Trophoblast cell (in vitro differentiated cells and primary cell): ENCODE measurements at regions not wholly inside any gene's neighbourhood (a gene's known extent, or its start where the extent isn't known, plus 50 kb on each side); places are given as distances from the start of the nearest gene placed in this dataset.

ENCODE experiments used
- DNase-seq, 2 donors: peaks; one replicate each; pipeline ENCODE4 v3.0.0-alpha.2; 2016
- H2AFZ ChIP-seq: 2 replicates; pipeline ENCODE4 v1.6.1; 2013; ENCODE audit warnings: low read length, moderate library complexity, mild to moderate bottlenecking; ENCODE audit not compliant: insufficient read depth, poor library complexity
- H2AK5ac ChIP-seq: 2 replicates; pipeline ENCODE4 v1.6.1; 2013; ENCODE audit warnings: mild to moderate bottlenecking, low read length
- H2BK120ac ChIP-seq: 2 replicates; pipeline ENCODE4 v1.6.1; 2013; ENCODE audit warnings: low read length, mild to moderate bottlenecking, moderate library complexity; ENCODE audit not compliant: insufficient read depth, poor library complexity
- H2BK12ac ChIP-seq: 2 replicates; pipeline ENCODE4 v1.6.1; 2013; ENCODE audit warnings: mild to moderate bottlenecking, low read length, moderate library complexity
- H2BK5ac ChIP-seq: 2 replicates; pipeline ENCODE4 v1.6.1; 2013; ENCODE audit warnings: low read length, low read depth, moderate library complexity, mild to moderate bottlenecking; ENCODE audit not compliant: poor library complexity
- H3K14ac ChIP-seq: 2 replicates; pipeline ENCODE4 v1.6.1; 2013; ENCODE audit warnings: mild to moderate bottlenecking, low read length
- H3K18ac ChIP-seq: 2 replicates; pipeline ENCODE4 v1.6.1; 2013; ENCODE audit warnings: mild to moderate bottlenecking, low read length
- H3K23ac ChIP-seq: 2 replicates; pipeline ENCODE4 v1.6.1; 2013; ENCODE audit warnings: low read length
- H3K27ac ChIP-seq: 2 replicates; pipeline ENCODE4 v1.5.1; 2013; ENCODE audit warnings: low read depth, mild to moderate bottlenecking, inconsistent platforms, low read length, moderate library complexity
- H3K27me3 ChIP-seq: 2 replicates; pipeline ENCODE4 v1.6.1; 2013; ENCODE audit warnings: inconsistent platforms, mild to moderate bottlenecking, low read length, moderate library complexity; ENCODE audit not compliant: insufficient read depth
- H3K36me3 ChIP-seq, 2 experiments: 1 replicate in 1 of 2; 2 replicates in 1 of 2; pipeline ENCODE4 v1.6.1; 2013; ENCODE audit warnings: low read length in 2 of 2, mild to moderate bottlenecking in 2 of 2, moderate library complexity in 1 of 2; ENCODE audit not compliant: insufficient read depth in 2 of 2, control insufficient read depth in 1 of 2
- H3K4ac ChIP-seq: 2 replicates; pipeline ENCODE4 v1.6.1; 2013; ENCODE audit warnings: low read depth, mild to moderate bottlenecking, low read length, moderate library complexity
- H3K4me1 ChIP-seq, 2 experiments: 1 replicate in 1 of 2; 2 replicates in 1 of 2; pipeline ENCODE4 v1.6.1; 2013; ENCODE audit warnings: low read length in 2 of 2, mild to moderate bottlenecking in 2 of 2, moderate library complexity in 1 of 2; ENCODE audit not compliant: insufficient read depth in 2 of 2, control insufficient read depth in 1 of 2
- H3K4me2 ChIP-seq: 2 replicates; pipeline ENCODE4 v1.6.1; 2013; ENCODE audit warnings: inconsistent platforms, mild to moderate bottlenecking, low read length, moderate library complexity
- H3K4me3 ChIP-seq: 2 replicates; pipeline ENCODE4 v1.5.1; 2013; ENCODE audit warnings: mild to moderate bottlenecking, low read depth, low read length, inconsistent platforms
- H3K79me1 ChIP-seq: one replicate; pipeline ENCODE4 v1.6.1; 2013; ENCODE audit warnings: low read length
- H3K79me2 ChIP-seq: 2 replicates; pipeline ENCODE4 v1.6.1; 2013; ENCODE audit warnings: low read length, mild to moderate bottlenecking; ENCODE audit not compliant: control insufficient read depth, insufficient read depth, poor library complexity
- H3K9ac ChIP-seq: 2 replicates; pipeline ENCODE4 v1.6.1; 2013; ENCODE audit warnings: mild to moderate bottlenecking, low read length
- H3K9me3 ChIP-seq: 2 replicates; pipeline ENCODE4 v1.6.1; 2013; ENCODE audit warnings: low read depth, mild to moderate bottlenecking, control low read depth, inconsistent platforms, low read length; ENCODE audit not compliant: insufficient read depth
- H4K12ac ChIP-seq: 2 replicates; pipeline ENCODE4 v1.6.1; 2013; ENCODE audit warnings: low read depth, mild to moderate bottlenecking, low read length, moderate library complexity
- H4K8ac ChIP-seq: 2 replicates; pipeline ENCODE4 v1.6.1; 2013; ENCODE audit warnings: low read depth, mild to moderate bottlenecking, low read length, moderate library complexity
- H4K91ac ChIP-seq: one replicate; pipeline ENCODE4 v1.6.1; 2013; ENCODE audit warnings: low read depth, mild to moderate bottlenecking, low read length, moderate library complexity
- WGBS: extraction: QIAGEN DNeasy Blood & Tissue Kit; methylation state at CpG from one replicate; pipeline ENCODE4 v1.1.7; 2013; ENCODE audit warnings: missing lambda C conversion rate; ENCODE audit not compliant: insufficient read length, insufficient coverage; ENCODE audit errors: extremely low coverage; 5-methylcytosine and 5-hydroxymethylcytosine counted together

DNA sequence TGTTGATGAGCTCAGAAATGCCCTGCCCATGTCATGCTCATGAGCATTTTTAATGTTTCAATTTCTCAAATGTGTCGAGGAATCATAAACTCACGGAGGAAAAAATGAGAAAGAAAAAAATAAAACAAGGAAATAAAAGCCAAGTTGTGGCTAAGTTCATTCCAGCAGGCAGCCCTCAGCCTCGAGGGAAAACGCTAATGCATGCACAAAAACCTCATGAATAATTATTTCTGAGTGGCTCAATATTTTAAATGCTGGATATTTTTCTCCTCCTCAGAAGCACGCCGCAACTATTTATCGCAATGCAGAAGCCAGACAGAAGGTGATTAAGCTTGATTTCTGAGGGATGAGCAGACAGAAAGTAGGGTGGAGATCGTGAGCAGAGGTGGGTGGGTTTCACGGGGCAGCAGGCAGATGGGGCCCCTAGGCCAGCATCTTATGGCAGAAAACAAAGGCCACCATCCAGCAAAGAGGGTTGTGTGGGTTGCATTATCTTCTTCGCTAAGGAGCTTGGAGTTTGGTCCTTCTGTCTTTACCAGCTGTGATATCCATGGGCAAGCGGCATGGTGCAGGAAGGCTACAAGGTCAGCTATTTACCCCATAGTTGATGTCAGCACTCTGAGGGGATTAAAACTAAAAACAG lies 151.5 kb upstream of the LRFN2 start:
- no peak overlapping the region for H4K8ac ChIP-seq
- H2AK5ac ChIP-seq: no peak overlapping the region
- no peak overlapping the region for H3K23ac ChIP-seq
- H3K9me3 ChIP-seq: no peaks in the 10 kb centered on the region
- H2AFZ ChIP-seq: no peak overlapping the region
- WGBS: no CpG with 5 or more reads among the region's 11 CpGs
- no peak overlapping the region for H3K4me3 ChIP-seq
- H3K79me2 ChIP-seq: no peaks in the 10 kb centered on the region
- H3K14ac ChIP-seq: no peak overlapping the region
- no peaks in the 10 kb centered on the region for H3K27me3 ChIP-seq
- H2BK120ac ChIP-seq: no peak overlapping the region
- no peaks in the 10 kb centered on the region for H3K36me3 ChIP-seq
- H2BK12ac ChIP-seq: no peak overlapping the region
- no peak overlapping the region for H3K9ac ChIP-seq
- no peak overlapping the region for H3K4me2 ChIP-seq
- no peak overlapping the region for H3K18ac ChIP-seq
- H4K12ac ChIP-seq: no peak overlapping the region
- peaks cover 3% of the 10 kb centered on the region for H3K79me1 ChIP-seq
- no peak overlapping the region for H2BK5ac ChIP-seq
- no peak for DNase-seq
- no peak overlapping the region for H4K91ac ChIP-seq
- H3K4ac ChIP-seq: no peak overlapping the region
- peaks cover 10 to 15% of the 10 kb centered on the region in 2 experiments for H3K4me1 ChIP-seq
- H3K27ac ChIP-seq: no peak overlapping the region

DNA sequence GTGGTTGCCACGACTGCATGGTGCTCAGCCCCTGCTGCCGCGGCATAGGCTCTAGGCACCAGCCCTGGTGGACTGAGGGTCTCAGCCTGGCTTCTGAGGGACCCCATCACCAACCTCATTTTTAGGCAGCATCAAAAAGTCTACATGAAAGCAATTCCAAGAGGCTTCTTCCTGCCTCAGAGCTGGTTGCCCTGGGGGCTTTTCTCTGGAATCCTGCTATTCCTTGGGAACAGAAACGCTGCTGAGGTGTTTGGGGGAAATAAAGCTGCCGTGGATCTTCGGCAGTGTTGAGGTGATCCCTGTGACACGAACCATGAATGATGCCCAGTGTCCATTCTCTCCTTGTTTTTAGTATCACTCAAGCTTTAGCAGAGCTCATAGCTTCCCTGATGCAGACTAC lies 148.4 kb upstream of the LRFN2 start:
- H3K4me1 ChIP-seq: peaks cover 11 to 16% of the 10 kb centered on the region in 2 experiments
- no peaks in the 10 kb centered on the region for H3K79me2 ChIP-seq
- no peak overlapping the region for H4K8ac ChIP-seq
- H3K79me1 ChIP-seq: peaks cover 4% of the 10 kb centered on the region
- H3K27me3 ChIP-seq: no peaks in the 10 kb centered on the region
- no CpG with 5 or more reads among the region's 7 CpGs for WGBS
- no peak overlapping the region for H3K23ac ChIP-seq
- H3K9me3 ChIP-seq: no peaks in the 10 kb centered on the region
- H2AFZ ChIP-seq: no peak overlapping the region
- no peak overlapping the region for H3K14ac ChIP-seq
- H4K91ac ChIP-seq: no peak overlapping the region
- no peak overlapping the region for H3K9ac ChIP-seq
- H3K4ac ChIP-seq: no peak overlapping the region
- H3K27ac ChIP-seq: no peak overlapping the region
- DNase-seq: peak in 1 of 2 donors; percentile 5
- no peak overlapping the region for H2BK12ac ChIP-seq
- H2AK5ac ChIP-seq: no peak overlapping the region
- no peak overlapping the region for H4K12ac ChIP-seq
- no peak overlapping the region for H3K4me3 ChIP-seq
- H2BK120ac ChIP-seq: no peak overlapping the region
- H2BK5ac ChIP-seq: no peak overlapping the region
- no peak overlapping the region for H3K18ac ChIP-seq
- no peaks in the 10 kb centered on the region for H3K36me3 ChIP-seq
- H3K4me2 ChIP-seq: peak overlapping the region; percentile 28

DNA sequence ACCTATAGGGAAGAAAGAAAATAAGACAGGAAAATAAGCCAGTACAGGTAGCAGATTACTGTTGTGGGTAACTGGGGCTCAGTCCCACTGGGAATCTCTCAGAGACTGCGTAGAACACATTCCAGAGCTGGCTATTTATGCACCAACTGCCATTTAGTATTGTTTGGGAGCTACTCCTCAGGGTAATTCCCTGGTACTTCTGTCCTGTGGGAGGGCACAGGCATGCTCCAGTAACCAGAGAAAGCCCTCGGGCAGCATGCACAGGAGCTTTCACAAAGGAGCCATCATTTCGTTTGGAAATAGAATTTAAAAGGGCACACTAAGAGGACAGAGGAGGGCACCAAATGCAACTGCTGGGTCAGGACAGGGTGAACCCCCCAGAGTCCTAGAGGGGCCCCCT lies 148.0 kb upstream of the LRFN2 start:
- no CpG with 5 or more reads among the region's 3 CpGs for WGBS
- Histone ChIP-seq H3K27ac (no peak overlapping the region), H3K79me2 (no peaks in the 10 kb centered on the region), H3K9ac (no peak overlapping the region), H3K14ac (no peak overlapping the region), H3K18ac (no peak overlapping the region), H2BK120ac (no peak overlapping the region), H3K4me3 (no peak overlapping the region), H2BK12ac (no peak overlapping the region), H3K4me1 (peaks cover 11 to 16% of the 10 kb centered on the region in 2 experiments), H3K27me3 (no peaks in the 10 kb centered on the region), H3K4ac (no peak overlapping the region), H3K79me1 (peaks cover 4% of the 10 kb centered on the region), H3K9me3 (no peaks in the 10 kb centered on the region), H3K23ac (no peak overlapping the region), H2BK5ac (no peak overlapping the region), H3K36me3 (no peaks in the 10 kb centered on the region), H4K12ac (no peak overlapping the region), H2AK5ac (no peak overlapping the region), H4K91ac (no peak overlapping the region), H4K8ac (no peak overlapping the region), H3K4me2 (peak overlapping the region; percentile 28), H2AFZ (no peak overlapping the region)
- DNase-seq: no peak

DNA sequence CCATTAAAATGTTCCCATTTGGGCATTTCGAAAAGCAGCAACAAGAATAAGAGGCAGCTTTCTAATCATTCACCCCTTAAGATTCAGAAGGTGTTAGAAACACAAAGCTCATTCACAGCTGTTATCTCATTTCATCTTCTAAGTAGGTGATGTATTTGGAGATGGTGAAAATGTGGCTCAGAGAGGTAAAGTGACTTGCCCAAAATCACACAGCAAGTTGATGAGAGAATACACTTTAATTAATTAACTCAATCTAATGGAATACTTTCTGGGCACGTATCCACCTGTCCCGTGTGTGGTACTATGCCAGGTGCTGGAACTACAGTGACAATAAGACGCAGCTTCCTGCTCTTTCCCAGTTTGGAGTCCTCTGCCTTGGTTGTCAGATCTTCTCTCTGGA lies 147.4 kb upstream of the LRFN2 start:
- H3K4ac ChIP-seq: no peak overlapping the region
- H2AK5ac ChIP-seq: no peak overlapping the region
- H3K14ac ChIP-seq: no peak overlapping the region
- H3K18ac ChIP-seq: no peak overlapping the region
- peaks cover 4% of the 10 kb centered on the region for H3K79me1 ChIP-seq
- no peak overlapping the region for H2BK12ac ChIP-seq
- no peaks in the 10 kb centered on the region for H3K27me3 ChIP-seq
- no peak overlapping the region for H3K4me3 ChIP-seq
- no peak overlapping the region for H3K9ac ChIP-seq
- H2BK5ac ChIP-seq: no peak overlapping the region
- no peak overlapping the region for H2AFZ ChIP-seq
- no peaks in the 10 kb centered on the region for H3K36me3 ChIP-seq
- WGBS: no CpG with 5 or more reads among the region's 4 CpGs
- H3K4me1 ChIP-seq: peaks cover 11 to 16% of the 10 kb centered on the region in 2 experiments
- H4K91ac ChIP-seq: no peak overlapping the region
- no peaks in the 10 kb centered on the region for H3K9me3 ChIP-seq
- no peak overlapping the region for H3K4me2 ChIP-seq
- no peak overlapping the region for H4K8ac ChIP-seq
- no peak overlapping the region for H4K12ac ChIP-seq
- H3K79me2 ChIP-seq: no peaks in the 10 kb centered on the region
- no peak overlapping the region for H3K27ac ChIP-seq
- DNase-seq: no peak
- H3K23ac ChIP-seq: no peak overlapping the region
- H2BK120ac ChIP-seq: no peak overlapping the region
